OCI-LY3 (cell line): ENCODE measurements at regions not wholly inside any gene's neighbourhood (a gene's known extent, or its start where the extent isn't known, plus 50 kb on each side); places are given as distances from the start of the nearest gene placed in this dataset.

Source experiments
- H2AFZ ChIP-seq: fragments of 200-600, 300-600 bp; shearing (Covaris generic); 2 replicates; pipeline ENCODE4 v1.6.0; 2014; ENCODE audit warnings: antibody characterized with exemption, low read depth, low read length
- H3K27ac ChIP-seq: fragments of 200-600, 300-600 bp; sonication (generic); 2 replicates; pipeline ENCODE4 v1.5.1; 2014; ENCODE audit warnings: mild to moderate bottlenecking, low read length, moderate library complexity, mixed read lengths
- H3K27me3 ChIP-seq: fragments of 200-600, 300-600 bp; sonication (generic); 2 replicates; pipeline ENCODE4 v1.6.1; 2014; ENCODE audit warnings: low read depth, low read length, mixed read lengths
- H3K36me3 ChIP-seq: fragments of 200-600, 300-600 bp; sonication (generic); replicated peaks from 2 replicates; pipeline ENCODE3; 2014; ENCODE audit warnings: low read depth, low read length, mixed read lengths
- H3K4me1 ChIP-seq: fragments of 300-600, 200-600 bp; sonication (generic); 2 replicates; pipeline ENCODE4 v1.6.1; 2014; ENCODE audit warnings: low read length, mixed read lengths
- H3K4me2 ChIP-seq: fragments of 200-600, 300-600 bp; sonication (generic); 2 replicates; pipeline ENCODE4 v1.6.1; 2014; ENCODE audit warnings: low read length, mixed read lengths
- H3K4me3 ChIP-seq: fragments of 300-600, 200-600 bp; sonication (generic); 2 replicates; pipeline ENCODE4 v1.5.1; 2014; ENCODE audit warnings: antibody characterized with exemption, mild to moderate bottlenecking, low read length, moderate library complexity
- H3K79me2 ChIP-seq: fragments of 300-600, 200-600 bp; shearing (Covaris generic); 2 replicates; pipeline ENCODE4 v1.6.1; 2014; ENCODE audit warnings: mild to moderate bottlenecking, low read length, mixed read lengths
- H3K9ac ChIP-seq: fragments of 300-600, 200-600 bp; shearing (Covaris generic); 2 replicates; pipeline ENCODE4 v1.6.0; 2014; ENCODE audit warnings: mild to moderate bottlenecking, low read length, moderate library complexity
- H3K9me3 ChIP-seq: fragments of 200-600, 300-600 bp; shearing (Covaris generic); 2 replicates; pipeline ENCODE4 v1.6.1; 2014; ENCODE audit warnings: low read length, mixed read lengths; ENCODE audit not compliant: insufficient read depth
- H4K20me1 ChIP-seq: fragments of 200-600, 300-600 bp; sonication (generic); 2 replicates; pipeline ENCODE4 v1.6.1; 2016; ENCODE audit warnings: low read length, mixed read lengths; ENCODE audit not compliant: insufficient read depth
- EZH2phosphoT487 ChIP-seq: fragments of 200-600 bp; shearing (Covaris generic); IDR thresholded peaks from 2 replicates; pipeline ENCODE4 v1.6.1; 2018; ENCODE audit warnings: antibody characterized with exemption, mixed run types, low read depth
- TF ChIP-seq, protein P1 (sequence below): fragments of 200-600, 300-600 bp; sonication (generic); IDR thresholded peaks from 2 replicates; pipeline ENCODE4 v1.5.1; 2014; ENCODE audit warnings: antibody characterized with exemption, low read length, low read depth

DNA sequence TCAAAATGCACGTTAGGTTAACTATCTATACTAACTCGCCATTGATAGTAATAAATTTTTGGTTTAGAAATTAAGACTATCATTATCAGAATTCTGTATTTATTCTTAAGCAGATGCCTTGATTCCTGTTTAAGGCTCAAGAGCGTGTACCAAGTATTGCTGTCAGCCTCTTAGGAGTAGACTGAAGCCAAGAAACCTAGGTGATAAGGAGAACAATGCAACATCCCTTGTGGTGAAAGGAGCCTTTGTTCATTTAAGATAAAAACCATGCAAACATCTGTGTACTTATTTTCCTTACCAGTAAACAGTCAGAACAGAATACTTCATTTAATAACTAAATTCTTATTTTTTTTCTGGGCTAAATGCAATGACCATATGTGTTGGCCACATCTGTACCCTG, 109.4 kb upstream of the NOVA1 start:
- Histone ChIP-seq H3K9me3 (no peaks in the 10 kb centered on the region), H3K4me3 (no peak overlapping the region), H4K20me1 (no peaks in the 10 kb centered on the region), H3K27ac (no peak overlapping the region), H3K27me3 (no peaks in the 10 kb centered on the region), H3K9ac (no peak overlapping the region), H3K36me3 (no peaks in the 10 kb centered on the region), H3K4me1 (no peaks in the 10 kb centered on the region), H3K4me2 (no peak overlapping the region), H2AFZ (no peak overlapping the region), H3K79me2 (no peaks in the 10 kb centered on the region)
- TF ChIP-seq EZH2phosphoT487 = no peak
- TF ChIP-seq, protein P1, sequence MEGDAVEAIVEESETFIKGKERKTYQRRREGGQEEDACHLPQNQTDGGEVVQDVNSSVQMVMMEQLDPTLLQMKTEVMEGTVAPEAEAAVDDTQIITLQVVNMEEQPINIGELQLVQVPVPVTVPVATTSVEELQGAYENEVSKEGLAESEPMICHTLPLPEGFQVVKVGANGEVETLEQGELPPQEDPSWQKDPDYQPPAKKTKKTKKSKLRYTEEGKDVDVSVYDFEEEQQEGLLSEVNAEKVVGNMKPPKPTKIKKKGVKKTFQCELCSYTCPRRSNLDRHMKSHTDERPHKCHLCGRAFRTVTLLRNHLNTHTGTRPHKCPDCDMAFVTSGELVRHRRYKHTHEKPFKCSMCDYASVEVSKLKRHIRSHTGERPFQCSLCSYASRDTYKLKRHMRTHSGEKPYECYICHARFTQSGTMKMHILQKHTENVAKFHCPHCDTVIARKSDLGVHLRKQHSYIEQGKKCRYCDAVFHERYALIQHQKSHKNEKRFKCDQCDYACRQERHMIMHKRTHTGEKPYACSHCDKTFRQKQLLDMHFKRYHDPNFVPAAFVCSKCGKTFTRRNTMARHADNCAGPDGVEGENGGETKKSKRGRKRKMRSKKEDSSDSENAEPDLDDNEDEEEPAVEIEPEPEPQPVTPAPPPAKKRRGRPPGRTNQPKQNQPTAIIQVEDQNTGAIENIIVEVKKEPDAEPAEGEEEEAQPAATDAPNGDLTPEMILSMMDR = no peak

DNA sequence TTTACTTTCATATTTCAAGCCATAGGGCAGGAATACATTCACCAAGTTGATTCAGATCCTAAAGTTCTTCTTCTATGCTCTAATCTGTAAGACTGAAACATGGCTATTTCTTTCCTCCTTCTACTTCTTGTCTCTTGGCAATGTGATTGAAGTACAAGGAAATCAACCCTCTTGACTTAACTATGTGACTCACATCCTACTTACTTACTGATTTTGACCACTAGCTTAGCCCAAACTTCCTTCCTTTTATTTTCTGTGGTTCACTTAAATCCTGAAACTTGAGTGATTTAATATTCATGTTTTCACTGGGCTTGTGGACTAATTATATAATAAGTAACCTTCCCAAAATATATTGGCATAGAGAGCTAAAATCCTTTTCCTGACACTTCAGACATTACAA, 111.2 kb upstream of the NOVA1 start:
- Histone ChIP-seq H3K9ac (no peak overlapping the region), H2AFZ (no peak overlapping the region), H3K4me3 (no peak overlapping the region), H3K9me3 (no peaks in the 10 kb centered on the region), H3K79me2 (no peaks in the 10 kb centered on the region), H3K36me3 (no peaks in the 10 kb centered on the region), H3K4me1 (no peaks in the 10 kb centered on the region), H3K4me2 (no peak overlapping the region), H3K27ac (no peak overlapping the region), H4K20me1 (no peaks in the 10 kb centered on the region), H3K27me3 (no peaks in the 10 kb centered on the region)
- TF ChIP-seq EZH2phosphoT487 = no peak
- TF ChIP-seq, protein P1 = no peak

DNA sequence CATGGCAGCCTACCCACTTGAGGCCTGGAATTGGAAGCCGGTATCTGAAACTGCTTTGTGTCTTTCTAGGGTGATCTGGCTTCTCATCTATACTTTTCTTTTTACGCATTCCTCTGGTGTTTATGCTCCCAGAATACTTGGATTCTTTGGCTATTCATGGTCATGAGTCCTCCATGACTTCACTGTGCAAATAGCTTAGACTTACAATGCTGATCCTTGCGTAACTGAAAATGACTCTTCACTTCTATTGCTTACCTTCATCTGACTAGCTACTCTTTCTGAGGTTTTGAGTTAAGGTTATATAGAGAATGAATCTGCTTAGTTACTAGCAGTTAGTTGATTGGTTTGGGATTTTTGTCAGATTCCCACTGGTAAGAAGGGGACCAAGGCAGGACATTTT, 121.7 kb upstream of the NOVA1 start:
- no peak overlapping the region for H3K4me3 ChIP-seq
- no peak overlapping the region for H3K4me2 ChIP-seq
- TF ChIP-seq EZH2phosphoT487 = no peak
- TF ChIP-seq, protein P1 = no peak
- H3K79me2 ChIP-seq = no peaks in the 10 kb centered on the region
- no peaks in the 10 kb centered on the region for H4K20me1 ChIP-seq
- H3K4me1 ChIP-seq = no peaks in the 10 kb centered on the region
- no peak overlapping the region for H3K9ac ChIP-seq
- H2AFZ ChIP-seq = no peak overlapping the region
- no peak overlapping the region for H3K27ac ChIP-seq
- H3K9me3 ChIP-seq = no peaks in the 10 kb centered on the region
- no peaks in the 10 kb centered on the region for H3K27me3 ChIP-seq
- no peaks in the 10 kb centered on the region for H3K36me3 ChIP-seq

DNA sequence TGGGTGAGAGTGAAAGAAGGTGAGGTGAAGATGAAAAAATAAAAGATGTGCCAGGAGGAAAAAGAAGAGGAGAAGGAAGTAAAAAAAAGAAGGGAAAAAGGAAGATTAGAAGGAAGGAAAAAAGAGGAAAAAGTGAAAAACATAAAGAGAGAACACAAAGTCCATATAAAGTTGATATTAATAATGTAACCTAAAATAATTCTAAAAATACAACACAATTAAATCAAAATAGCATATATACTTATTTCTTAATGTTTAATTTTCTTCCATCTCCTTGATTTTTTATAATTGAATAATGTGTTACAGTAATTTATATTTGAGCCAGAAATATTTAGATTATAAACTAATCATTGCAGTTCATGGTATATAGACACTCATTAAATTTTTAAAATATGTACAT, 124.4 kb upstream of the NOVA1 start:
- H3K79me2 ChIP-seq = no peaks in the 10 kb centered on the region
- H3K4me2 ChIP-seq = no peak overlapping the region
- no peak overlapping the region for H3K27ac ChIP-seq
- H4K20me1 ChIP-seq = no peaks in the 10 kb centered on the region
- TF ChIP-seq EZH2phosphoT487 = no peak
- TF ChIP-seq, protein P1 = no peak
- H3K9ac ChIP-seq = no peak overlapping the region
- H3K27me3 ChIP-seq = no peaks in the 10 kb centered on the region
- no peaks in the 10 kb centered on the region for H3K36me3 ChIP-seq
- H3K9me3 ChIP-seq = no peaks in the 10 kb centered on the region
- H3K4me1 ChIP-seq = no peaks in the 10 kb centered on the region
- H2AFZ ChIP-seq = no peak overlapping the region
- no peak overlapping the region for H3K4me3 ChIP-seq
